ENCODE measurements at regions not wholly inside any gene's neighbourhood (a gene's known extent, or its start where the extent isn't known, plus 50 kb on each side); places are given as distances from the start of the nearest gene placed in this dataset.

DNA sequence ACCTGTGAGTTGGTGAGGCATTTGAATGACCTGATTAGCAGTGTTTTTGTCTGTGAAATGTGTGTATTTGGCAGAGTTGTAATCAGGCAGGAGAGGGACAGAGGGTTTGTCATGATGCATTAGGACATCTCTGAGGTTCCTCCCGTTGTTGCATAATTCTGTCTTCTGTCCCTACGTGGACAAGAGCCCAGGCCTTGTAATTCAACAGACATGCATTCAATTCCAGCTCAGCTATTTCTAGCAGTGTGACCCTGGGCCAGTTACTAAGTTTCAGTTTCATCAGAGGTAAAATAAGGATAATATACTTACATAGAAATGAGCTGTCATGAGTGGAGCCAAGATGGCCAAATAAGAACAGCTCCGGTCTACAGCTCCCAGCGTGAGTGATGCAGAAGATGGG lies 208.6 kb downstream of the SLC38A4 start:
- no peak for TF ChIP-seq EZH2 (IDR thresholded peaks at IDR 0.05; ENCODE audit: low read length, missing control alignments)
- TF ChIP-seq, protein P1, sequence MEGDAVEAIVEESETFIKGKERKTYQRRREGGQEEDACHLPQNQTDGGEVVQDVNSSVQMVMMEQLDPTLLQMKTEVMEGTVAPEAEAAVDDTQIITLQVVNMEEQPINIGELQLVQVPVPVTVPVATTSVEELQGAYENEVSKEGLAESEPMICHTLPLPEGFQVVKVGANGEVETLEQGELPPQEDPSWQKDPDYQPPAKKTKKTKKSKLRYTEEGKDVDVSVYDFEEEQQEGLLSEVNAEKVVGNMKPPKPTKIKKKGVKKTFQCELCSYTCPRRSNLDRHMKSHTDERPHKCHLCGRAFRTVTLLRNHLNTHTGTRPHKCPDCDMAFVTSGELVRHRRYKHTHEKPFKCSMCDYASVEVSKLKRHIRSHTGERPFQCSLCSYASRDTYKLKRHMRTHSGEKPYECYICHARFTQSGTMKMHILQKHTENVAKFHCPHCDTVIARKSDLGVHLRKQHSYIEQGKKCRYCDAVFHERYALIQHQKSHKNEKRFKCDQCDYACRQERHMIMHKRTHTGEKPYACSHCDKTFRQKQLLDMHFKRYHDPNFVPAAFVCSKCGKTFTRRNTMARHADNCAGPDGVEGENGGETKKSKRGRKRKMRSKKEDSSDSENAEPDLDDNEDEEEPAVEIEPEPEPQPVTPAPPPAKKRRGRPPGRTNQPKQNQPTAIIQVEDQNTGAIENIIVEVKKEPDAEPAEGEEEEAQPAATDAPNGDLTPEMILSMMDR (conservative IDR thresholded peaks at IDR 0.05 in 1 of 2, IDR thresholded peaks at IDR 0.05 in 1 of 2; ENCODE audit: low read depth in 1 of 2, low read length in 2 of 2): no peak
